ENCODE measurements at regions not wholly inside any gene's neighbourhood (a gene's known extent, or its start where the extent isn't known, plus 50 kb on each side); places are given as distances from the start of the nearest gene placed in this dataset.
"Not testable (repeated sequence)": the region's sequence is repeated elsewhere in the genome, so short reads cannot be mapped to it uniquely, and the experiment has no call there.

GRCh38 chr3:74830845-74831244 lies 216.4 kb upstream of the CNTN3 start:
- not testable (repeated sequence) for DNase-seq

GRCh38 chr3:74825404-74825803 lies 210.9 kb upstream of the CNTN3 start:
- not testable (repeated sequence) for DNase-seq

- no peak for DNase-seq
Observed at GRCh38 chr3:74824366-74824765, 209.9 kb upstream of the CNTN3 start.

- DNase-seq: no peak
Observed at GRCh38 chr3:74814181-74814580, 199.7 kb upstream of the CNTN3 start.

GRCh38 chr3:74812756-74813155 lies 198.3 kb upstream of the CNTN3 start:
- no peak for DNase-seq

- DNase-seq: no peak
Observed at GRCh38 chr3:74808506-74809275, 194.2 kb upstream of the CNTN3 start.

- no peak for DNase-seq
Observed at GRCh38 chr3:74801924-74802323, 187.5 kb upstream of the CNTN3 start.

- DNase-seq: no peak
Observed at GRCh38 chr3:74789111-74789510, 174.7 kb upstream of the CNTN3 start.

GRCh38 chr3:74787011-74787410 lies 172.6 kb upstream of the CNTN3 start:
- peak; percentile 12 for DNase-seq

GRCh38 chr3:74771401-74771800 lies 156.9 kb upstream of the CNTN3 start:
- no peak for DNase-seq

- DNase-seq: no peak
Observed at GRCh38 chr3:74768010-74768409, 153.6 kb upstream of the CNTN3 start.

- no peak for DNase-seq
Observed at GRCh38 chr3:74766405-74766804, 151.9 kb upstream of the CNTN3 start.

- DNase-seq: no peak
Observed at GRCh38 chr3:74763830-74764229, 149.4 kb upstream of the CNTN3 start.

- DNase-seq: no peak
Observed at GRCh38 chr3:74756674-74757073, 142.2 kb upstream of the CNTN3 start.

GRCh38 chr3:74752290-74752689 lies 137.8 kb upstream of the CNTN3 start:
- no peak for DNase-seq

- DNase-seq: no peak
Observed at GRCh38 chr3:74751775-74752174, 137.3 kb upstream of the CNTN3 start.

GRCh38 chr3:74750901-74751300 lies 136.4 kb upstream of the CNTN3 start:
- no peak for DNase-seq

GRCh38 chr3:74739242-74739641 lies 124.8 kb upstream of the CNTN3 start:
- no peak for DNase-seq

- no peak for DNase-seq
Observed at GRCh38 chr3:74722211-74722610, 107.8 kb upstream of the CNTN3 start.

- no peak for DNase-seq
Observed at GRCh38 chr3:74713977-74714376, 99.5 kb upstream of the CNTN3 start.

GRCh38 chr3:74711913-74712512 lies 97.6 kb upstream of the CNTN3 start:
- no peak for DNase-seq

- no peak for DNase-seq
Observed at GRCh38 chr3:74709951-74710350, 95.5 kb upstream of the CNTN3 start.

- no peak for DNase-seq
Observed at GRCh38 chr3:74693696-74694393, 79.4 kb upstream of the CNTN3 start.

All from left kidney (tissue), 1 donor.